ENCODE measurements at regions not wholly inside any gene's neighbourhood (a gene's known extent, or its start where the extent isn't known, plus 50 kb on each side); places are given as distances from the start of the nearest gene placed in this dataset.
"Not testable (repeated sequence)": the region's sequence is repeated elsewhere in the genome, so short reads cannot be mapped to it uniquely, and the experiment has no call there.

DNA sequence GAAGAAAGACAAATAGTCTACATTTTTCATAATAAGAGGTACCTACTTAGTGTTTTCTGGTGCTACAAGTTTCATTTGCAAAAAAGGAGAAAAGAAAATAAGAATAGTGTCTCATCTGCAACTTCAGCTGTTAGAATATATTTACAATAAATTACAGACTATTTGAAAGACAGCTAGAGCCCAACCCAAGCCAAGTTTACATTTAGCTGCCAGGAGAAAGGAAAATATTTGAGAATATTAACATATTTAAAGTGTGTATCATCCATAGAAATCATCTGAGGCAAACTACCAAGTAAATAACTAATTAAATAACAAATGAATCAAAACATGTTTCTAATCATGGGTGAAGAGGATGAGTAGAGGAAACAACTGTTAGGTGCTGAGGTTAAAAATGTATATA is 209.2 kb upstream of the ZSWIM2 start:
- Histone ChIP-seq H3K4me3 (ENCODE audit: low read depth, low read length) (no peak overlapping the region), H3K9ac (ENCODE audit: low read length) (no peak overlapping the region), H3K9me3 (ENCODE audit: control insufficient read depth, insufficient read depth, low read depth, low read length) (no peaks in the 10 kb centered on the region), H3K36me3 (ENCODE audit: control insufficient read depth, insufficient read depth, low read length) (no peaks in the 10 kb centered on the region), H3K27me3 (ENCODE audit: control insufficient read depth, insufficient read depth, low read length) (no peaks in the 10 kb centered on the region), H3K4me1 (ENCODE audit: control insufficient read depth, insufficient read depth, low read length) (no peaks in the 10 kb centered on the region), H3K27ac (ENCODE audit: low read depth, low read length) (no peak overlapping the region)

DNA sequence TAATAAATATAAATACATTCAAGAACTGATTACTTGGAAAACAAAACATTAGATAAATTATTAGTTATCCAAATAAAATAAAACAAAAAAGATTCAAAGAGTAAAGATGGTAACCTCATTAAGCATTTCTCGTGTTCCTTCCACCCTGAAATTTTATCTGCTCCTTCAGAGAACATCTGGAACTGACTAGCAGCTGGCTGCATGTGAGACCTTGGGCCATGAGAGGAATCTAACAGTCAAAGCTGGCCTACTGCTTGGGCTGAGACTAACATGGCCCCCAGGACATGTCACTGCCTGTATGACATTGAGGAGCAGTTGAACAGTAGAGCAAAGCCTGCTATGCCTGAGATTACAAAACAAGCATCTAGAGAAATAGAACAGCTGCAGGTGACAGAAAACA is 208.5 kb upstream of the ZSWIM2 start:
- Histone ChIP-seq H3K36me3 (ENCODE audit: control insufficient read depth, insufficient read depth, low read length) (no peaks in the 10 kb centered on the region), H3K27me3 (ENCODE audit: control insufficient read depth, insufficient read depth, low read length) (no peaks in the 10 kb centered on the region), H3K4me1 (ENCODE audit: control insufficient read depth, insufficient read depth, low read length) (no peaks in the 10 kb centered on the region), H3K9ac (ENCODE audit: low read length) (no peak overlapping the region), H3K9me3 (ENCODE audit: control insufficient read depth, insufficient read depth, low read depth, low read length) (no peaks in the 10 kb centered on the region), H3K4me3 (ENCODE audit: low read depth, low read length) (no peak overlapping the region), H3K27ac (ENCODE audit: low read depth, low read length) (no peak overlapping the region)

DNA sequence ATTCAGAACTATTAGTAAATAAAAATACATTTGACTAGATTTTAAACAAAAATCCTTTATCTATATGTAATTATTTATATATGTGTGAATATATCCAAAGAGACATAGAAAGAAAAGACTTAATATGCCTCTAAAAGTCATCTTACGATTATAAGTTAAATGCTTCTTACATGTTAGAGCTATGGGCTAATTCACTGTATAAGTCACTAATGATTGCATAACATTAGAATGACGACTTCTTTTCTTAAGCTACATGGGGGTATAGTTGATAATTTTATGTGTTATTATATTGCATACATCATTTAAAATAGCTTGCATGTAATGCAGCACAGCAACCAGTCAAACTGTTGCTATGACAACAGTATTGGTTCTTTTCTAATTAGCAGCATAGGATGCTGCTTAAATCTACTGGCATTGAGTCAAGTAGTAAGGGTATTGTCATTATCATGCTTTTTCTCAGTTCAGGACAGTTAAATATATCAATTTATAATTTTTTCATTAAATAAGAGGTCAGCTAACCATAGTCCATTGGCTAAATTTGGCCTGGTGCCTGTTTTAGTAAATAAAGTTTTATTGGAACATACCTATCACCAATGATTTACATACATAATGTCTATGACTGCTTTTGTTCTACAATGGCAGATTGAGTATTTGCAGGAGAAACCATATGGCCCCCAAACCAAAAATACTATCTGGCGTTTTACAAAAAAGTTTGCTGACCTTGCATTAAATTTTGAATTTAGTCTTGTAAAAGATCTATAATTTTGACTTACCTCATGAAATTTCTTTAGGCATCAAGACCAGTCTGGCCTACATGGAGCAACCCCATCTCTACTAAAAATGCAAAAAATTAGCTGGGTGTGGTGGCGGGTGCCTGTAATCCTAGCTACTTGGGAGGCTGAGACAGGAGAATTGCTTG is 207.7 kb upstream of the ZSWIM2 start:
- Histone ChIP-seq H3K36me3 (ENCODE audit: control insufficient read depth, insufficient read depth, low read length) (no peaks in the 10 kb centered on the region), H3K9me3 (ENCODE audit: control insufficient read depth, insufficient read depth, low read depth, low read length) (no peaks in the 10 kb centered on the region), H3K4me3 (ENCODE audit: low read depth, low read length) (no peak overlapping the region), H3K4me1 (ENCODE audit: control insufficient read depth, insufficient read depth, low read length) (no peaks in the 10 kb centered on the region), H3K27ac (ENCODE audit: low read depth, low read length) (no peak overlapping the region), H3K27me3 (ENCODE audit: control insufficient read depth, insufficient read depth, low read length) (no peaks in the 10 kb centered on the region), H3K9ac (ENCODE audit: low read length) (no peak overlapping the region)

DNA sequence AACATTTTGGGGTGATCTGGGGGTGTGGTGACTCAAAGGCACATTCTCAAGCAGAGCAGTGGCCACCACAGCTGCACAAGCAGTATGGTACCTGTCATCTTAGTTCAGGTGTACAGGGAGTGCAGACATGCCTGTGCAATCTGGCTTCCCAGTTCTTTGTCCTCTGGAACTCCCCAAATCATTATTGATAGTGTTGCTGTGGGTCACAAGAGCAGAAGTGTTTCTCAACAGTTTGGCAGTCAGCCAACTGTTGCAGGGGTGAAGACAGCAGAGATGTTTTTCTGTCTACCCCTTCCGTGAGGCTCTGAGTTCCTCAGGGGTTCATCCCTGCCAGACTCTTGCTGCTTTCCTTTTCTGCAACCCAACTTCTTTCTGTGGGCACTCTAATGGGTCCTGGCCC is 206.5 kb upstream of the ZSWIM2 start:
- H3K36me3 ChIP-seq (ENCODE audit: control insufficient read depth, insufficient read depth, low read length), result no peaks in the 10 kb centered on the region
- no peak overlapping the region for H3K9ac ChIP-seq (ENCODE audit: low read length)
- H3K27me3 ChIP-seq (ENCODE audit: control insufficient read depth, insufficient read depth, low read length), result no peaks in the 10 kb centered on the region
- H3K27ac ChIP-seq (ENCODE audit: low read depth, low read length), result no peak overlapping the region
- H3K4me3 ChIP-seq (ENCODE audit: low read depth, low read length), result no peak overlapping the region
- no peaks in the 10 kb centered on the region for H3K4me1 ChIP-seq (ENCODE audit: control insufficient read depth, insufficient read depth, low read length)
- H3K9me3 ChIP-seq (ENCODE audit: control insufficient read depth, insufficient read depth, low read depth, low read length), result no peaks in the 10 kb centered on the region

DNA sequence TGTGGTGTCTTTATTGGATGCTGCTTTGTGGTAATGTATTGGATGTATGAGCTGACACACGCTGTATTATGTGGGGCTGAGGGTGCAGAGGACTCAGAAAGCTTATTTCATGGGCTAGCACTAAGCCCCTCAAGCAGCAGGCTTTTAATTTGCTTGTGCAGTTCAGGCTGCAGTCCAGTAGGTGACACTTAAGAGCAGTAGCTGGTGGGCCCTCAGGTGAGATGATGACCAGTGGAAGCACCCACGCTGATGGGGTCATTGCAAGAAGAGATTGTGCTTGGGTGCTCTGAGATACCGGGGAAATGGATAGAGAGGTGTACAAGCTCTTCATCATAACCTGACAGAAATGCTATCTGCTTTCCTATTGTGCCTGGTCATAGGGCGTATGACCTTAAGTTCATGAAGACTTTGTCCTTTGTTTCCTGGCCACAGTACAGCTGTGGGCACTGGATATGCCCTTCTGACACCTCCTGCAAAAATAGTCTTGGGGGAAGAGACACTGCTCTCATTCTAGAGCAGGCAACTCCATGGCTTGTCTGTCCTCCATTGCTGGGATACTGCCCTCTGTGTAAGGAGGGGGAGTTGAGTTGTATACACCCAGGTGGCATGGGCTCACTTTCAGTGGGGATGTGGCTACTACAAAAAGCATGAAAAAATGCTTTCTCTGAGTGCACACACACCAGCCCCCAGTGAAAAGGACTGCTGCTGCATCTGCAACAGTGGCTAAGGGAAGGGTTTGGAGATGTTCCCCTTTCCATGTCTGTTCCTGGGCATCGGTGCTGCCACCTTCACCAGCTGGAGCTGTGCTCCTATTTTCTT is 205.7 kb upstream of the ZSWIM2 start:
- H3K4me3 ChIP-seq (ENCODE audit: low read depth, low read length), result no peak overlapping the region
- no peak overlapping the region for H3K27ac ChIP-seq (ENCODE audit: low read depth, low read length)
- H3K4me1 ChIP-seq (ENCODE audit: control insufficient read depth, insufficient read depth, low read length), result no peaks in the 10 kb centered on the region
- no peaks in the 10 kb centered on the region for H3K9me3 ChIP-seq (ENCODE audit: control insufficient read depth, insufficient read depth, low read depth, low read length)
- H3K36me3 ChIP-seq (ENCODE audit: control insufficient read depth, insufficient read depth, low read length), result no peaks in the 10 kb centered on the region
- H3K27me3 ChIP-seq (ENCODE audit: control insufficient read depth, insufficient read depth, low read length), result no peaks in the 10 kb centered on the region
- H3K9ac ChIP-seq (ENCODE audit: low read length), result no peak overlapping the region

DNA sequence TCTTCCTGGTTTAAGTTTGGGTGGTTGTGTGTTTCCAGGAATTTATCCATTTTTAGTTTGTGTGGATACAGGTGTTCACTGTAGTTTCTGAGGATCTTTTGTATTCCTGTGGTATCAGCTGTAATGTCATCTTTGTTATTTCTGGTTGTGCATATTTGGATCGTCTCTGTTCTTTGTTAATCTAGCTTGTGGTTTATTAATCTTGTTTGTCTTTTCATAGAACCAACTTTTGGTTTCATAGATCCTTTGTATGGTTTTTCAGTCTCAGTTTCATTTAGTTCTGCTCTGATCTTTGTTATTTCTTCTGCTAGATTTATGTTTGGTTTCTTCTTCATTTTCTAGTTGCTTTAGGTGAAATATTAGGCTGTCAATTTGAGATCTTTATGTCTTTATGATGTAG is 202.4 kb upstream of the ZSWIM2 start:
- Histone ChIP-seq H3K27ac (ENCODE audit: low read depth, low read length) (no peak overlapping the region), H3K4me1 (ENCODE audit: control insufficient read depth, insufficient read depth, low read length) (no peaks in the 10 kb centered on the region)

DNA sequence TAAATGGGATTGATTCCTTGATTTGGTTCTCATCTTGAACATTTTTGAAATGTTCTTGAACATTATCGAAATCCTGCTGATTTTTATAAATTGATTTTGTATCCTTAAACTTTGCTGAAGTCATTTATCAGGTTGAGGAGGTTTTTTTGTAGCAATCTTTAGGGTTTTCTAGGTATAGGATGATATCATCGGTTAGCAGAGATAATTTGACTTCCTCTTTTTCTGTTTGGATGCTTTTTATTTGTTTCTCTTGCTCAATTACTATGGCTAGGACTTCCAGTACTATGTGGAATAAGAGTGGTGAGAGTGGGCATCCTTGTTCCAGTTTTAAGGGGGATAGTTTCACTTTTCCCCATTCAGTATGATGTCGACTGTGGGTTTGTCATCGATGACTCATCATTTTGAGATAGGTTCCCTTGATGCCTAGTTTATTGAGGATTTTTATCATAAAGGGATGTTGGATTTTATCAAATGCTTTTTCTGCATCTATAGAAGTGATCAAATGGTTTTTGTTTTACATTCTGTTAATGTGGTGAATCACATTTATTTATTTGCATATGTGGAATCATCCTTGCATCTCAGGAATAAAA is 201.5 kb upstream of the ZSWIM2 start:
- no peak overlapping the region for H3K9ac ChIP-seq (ENCODE audit: low read length)
- H3K4me1 ChIP-seq (ENCODE audit: control insufficient read depth, insufficient read depth, low read length), result no peaks in the 10 kb centered on the region
- H3K27me3 ChIP-seq (ENCODE audit: control insufficient read depth, insufficient read depth, low read length), result no peaks in the 10 kb centered on the region
- H3K9me3 ChIP-seq (ENCODE audit: control insufficient read depth, insufficient read depth, low read depth, low read length), result no peaks in the 10 kb centered on the region
- H3K4me3 ChIP-seq (ENCODE audit: low read depth, low read length), result no peak overlapping the region
- no peak overlapping the region for H3K27ac ChIP-seq (ENCODE audit: low read depth, low read length)
- no peaks in the 10 kb centered on the region for H3K36me3 ChIP-seq (ENCODE audit: control insufficient read depth, insufficient read depth, low read length)

More for the DNA sequence above, 202.4 kb upstream of the ZSWIM2 start:
- no peaks in the 10 kb centered on the region for H3K36me3 ChIP-seq (ENCODE audit: control insufficient read depth, insufficient read depth, low read length)
- no peak overlapping the region for H3K4me3 ChIP-seq (ENCODE audit: low read depth, low read length)
- no peaks in the 10 kb centered on the region for H3K27me3 ChIP-seq (ENCODE audit: control insufficient read depth, insufficient read depth, low read length)
- H3K9ac ChIP-seq (ENCODE audit: low read length), result no peak overlapping the region
- H3K9me3 ChIP-seq (ENCODE audit: control insufficient read depth, insufficient read depth, low read depth, low read length), result no peaks in the 10 kb centered on the region

DNA sequence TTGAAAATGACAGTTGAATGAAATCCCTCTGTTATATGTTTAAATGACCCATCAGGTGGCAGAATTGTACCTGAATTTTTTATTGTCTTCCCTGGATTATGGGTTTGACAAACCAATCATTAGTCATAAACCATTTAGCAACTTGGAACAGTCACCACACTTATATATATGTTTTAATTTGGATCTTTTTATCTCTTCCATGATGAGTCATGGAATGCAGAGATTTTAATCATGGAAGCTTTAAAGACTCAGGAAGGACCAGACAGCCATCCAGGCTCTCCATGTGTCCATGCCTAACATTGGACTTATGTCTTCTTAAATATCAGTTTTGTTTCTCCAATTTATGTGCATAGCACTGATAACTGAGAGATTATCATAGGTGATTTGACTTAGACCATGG is 188.3 kb upstream of the ZSWIM2 start:
- H3K4me3 ChIP-seq (ENCODE audit: low read depth, low read length), result no peak overlapping the region
- H3K27ac ChIP-seq (ENCODE audit: low read depth, low read length), result no peak overlapping the region
- no peaks in the 10 kb centered on the region for H3K4me1 ChIP-seq (ENCODE audit: control insufficient read depth, insufficient read depth, low read length)
- H3K9ac ChIP-seq (ENCODE audit: low read length), result no peak overlapping the region
- no peaks in the 10 kb centered on the region for H3K9me3 ChIP-seq (ENCODE audit: control insufficient read depth, insufficient read depth, low read depth, low read length)
- no peaks in the 10 kb centered on the region for H3K36me3 ChIP-seq (ENCODE audit: control insufficient read depth, insufficient read depth, low read length)
- H3K27me3 ChIP-seq (ENCODE audit: control insufficient read depth, insufficient read depth, low read length), result no peaks in the 10 kb centered on the region

DNA sequence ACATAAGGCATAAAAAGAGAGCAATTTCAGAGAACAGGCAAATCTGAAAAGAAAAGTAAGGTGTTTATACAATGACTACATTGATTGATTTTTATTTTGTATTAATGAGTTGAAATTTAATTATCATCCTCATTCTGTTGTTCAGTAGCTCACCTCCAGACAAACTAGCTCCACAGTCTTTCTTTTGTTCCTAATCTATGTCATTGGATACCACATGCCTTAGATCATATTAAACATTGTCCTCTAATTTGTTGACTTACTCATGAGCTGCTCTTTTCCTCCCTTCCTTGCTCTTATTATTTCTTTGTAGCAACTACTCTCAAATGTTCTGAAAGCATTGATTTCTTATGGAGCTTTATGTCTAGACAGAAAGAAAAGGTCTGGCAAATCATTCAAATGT is 185.5 kb upstream of the ZSWIM2 start:
- Histone ChIP-seq H3K4me3 (ENCODE audit: low read depth, low read length) (no peak overlapping the region), H3K9me3 (ENCODE audit: control insufficient read depth, insufficient read depth, low read depth, low read length) (no peaks in the 10 kb centered on the region), H3K27me3 (ENCODE audit: control insufficient read depth, insufficient read depth, low read length) (no peaks in the 10 kb centered on the region), H3K9ac (ENCODE audit: low read length) (no peak overlapping the region), H3K4me1 (ENCODE audit: control insufficient read depth, insufficient read depth, low read length) (no peaks in the 10 kb centered on the region), H3K27ac (ENCODE audit: low read depth, low read length) (no peak overlapping the region), H3K36me3 (ENCODE audit: control insufficient read depth, insufficient read depth, low read length) (no peaks in the 10 kb centered on the region)

DNA sequence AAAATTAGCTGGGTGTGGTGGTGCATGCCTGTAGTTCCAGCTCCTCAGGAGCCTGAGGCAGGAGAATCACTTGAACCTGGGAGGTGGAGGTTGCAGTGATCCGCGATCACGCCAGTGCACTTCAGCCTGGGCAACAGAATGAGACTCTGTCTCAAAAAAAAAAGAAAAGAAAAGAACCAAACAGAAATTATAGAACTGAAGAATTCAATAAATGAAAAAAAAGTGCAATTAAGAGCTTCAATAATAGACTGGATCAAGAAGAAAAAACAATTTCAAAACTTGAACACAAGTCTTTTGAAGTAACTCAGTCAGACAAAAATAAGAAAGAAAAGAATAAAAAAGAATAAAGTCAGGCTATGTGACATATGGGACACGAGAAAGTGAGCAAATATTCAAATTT is 175.8 kb upstream of the ZSWIM2 start:
- H3K36me3 ChIP-seq (ENCODE audit: control insufficient read depth, insufficient read depth, low read length), result no peaks in the 10 kb centered on the region
- no peaks in the 10 kb centered on the region for H3K4me1 ChIP-seq (ENCODE audit: control insufficient read depth, insufficient read depth, low read length)
- H3K27ac ChIP-seq (ENCODE audit: low read depth, low read length), result no peak overlapping the region

DNA sequence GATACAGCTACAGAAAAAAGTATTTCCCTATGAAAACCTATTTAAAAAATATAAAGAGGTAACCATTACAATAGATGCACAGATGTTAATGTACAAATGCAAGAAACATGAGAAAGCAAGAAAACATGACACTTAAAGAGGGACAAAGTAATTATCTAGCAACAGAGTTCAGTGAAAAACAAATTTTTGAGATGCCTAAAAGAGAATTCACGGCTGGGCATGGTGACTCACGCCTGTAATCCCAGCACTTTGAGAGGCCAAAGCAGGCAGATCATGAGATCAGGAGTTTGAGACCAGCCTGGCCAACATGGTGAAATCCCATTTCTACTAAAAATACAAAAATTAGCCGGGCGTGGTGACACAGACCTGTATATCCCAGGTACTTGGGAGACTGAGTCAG is 175.0 kb upstream of the ZSWIM2 start:
- H3K27me3 ChIP-seq (ENCODE audit: control insufficient read depth, insufficient read depth, low read length); H3K27ac ChIP-seq (ENCODE audit: low read depth, low read length); H3K9me3 ChIP-seq (ENCODE audit: control insufficient read depth, insufficient read depth, low read depth, low read length); H3K36me3 ChIP-seq (ENCODE audit: control insufficient read depth, insufficient read depth, low read length); H3K9ac ChIP-seq (ENCODE audit: low read length); H3K4me3 ChIP-seq (ENCODE audit: low read depth, low read length); H3K4me1 ChIP-seq (ENCODE audit: control insufficient read depth, insufficient read depth, low read length): not testable (repeated sequence)

More for the DNA sequence above, 175.8 kb upstream of the ZSWIM2 start:
- no peaks in the 10 kb centered on the region for H3K27me3 ChIP-seq (ENCODE audit: control insufficient read depth, insufficient read depth, low read length)
- no peak overlapping the region for H3K4me3 ChIP-seq (ENCODE audit: low read depth, low read length)
- no peak overlapping the region for H3K9ac ChIP-seq (ENCODE audit: low read length)
- H3K9me3 ChIP-seq (ENCODE audit: control insufficient read depth, insufficient read depth, low read depth, low read length), result peaks cover 5% of the 10 kb centered on the region; the same call in 1 of the 2 replicates
